GM10266 (cell line): ENCODE measurements at regions not wholly inside any gene's neighbourhood (a gene's known extent, or its start where the extent isn't known, plus 50 kb on each side); places are given as distances from the start of the nearest gene placed in this dataset.

ENCODE experiments used
- DNase-seq: peaks from one replicate; pipeline ENCODE4 v3.0.0; 2012; ENCODE audit errors: extremely low spot score
- TF ChIP-seq, protein P1 (sequence below): IDR thresholded peaks from 2 replicates; pipeline ENCODE4 v1.5.1; 2012; ENCODE audit warnings: mild to moderate bottlenecking, low read depth; ENCODE audit not compliant: control insufficient read depth, insufficient read depth; ENCODE audit errors: missing control alignments

- DNase-seq: no peak
- TF ChIP-seq, protein P1, sequence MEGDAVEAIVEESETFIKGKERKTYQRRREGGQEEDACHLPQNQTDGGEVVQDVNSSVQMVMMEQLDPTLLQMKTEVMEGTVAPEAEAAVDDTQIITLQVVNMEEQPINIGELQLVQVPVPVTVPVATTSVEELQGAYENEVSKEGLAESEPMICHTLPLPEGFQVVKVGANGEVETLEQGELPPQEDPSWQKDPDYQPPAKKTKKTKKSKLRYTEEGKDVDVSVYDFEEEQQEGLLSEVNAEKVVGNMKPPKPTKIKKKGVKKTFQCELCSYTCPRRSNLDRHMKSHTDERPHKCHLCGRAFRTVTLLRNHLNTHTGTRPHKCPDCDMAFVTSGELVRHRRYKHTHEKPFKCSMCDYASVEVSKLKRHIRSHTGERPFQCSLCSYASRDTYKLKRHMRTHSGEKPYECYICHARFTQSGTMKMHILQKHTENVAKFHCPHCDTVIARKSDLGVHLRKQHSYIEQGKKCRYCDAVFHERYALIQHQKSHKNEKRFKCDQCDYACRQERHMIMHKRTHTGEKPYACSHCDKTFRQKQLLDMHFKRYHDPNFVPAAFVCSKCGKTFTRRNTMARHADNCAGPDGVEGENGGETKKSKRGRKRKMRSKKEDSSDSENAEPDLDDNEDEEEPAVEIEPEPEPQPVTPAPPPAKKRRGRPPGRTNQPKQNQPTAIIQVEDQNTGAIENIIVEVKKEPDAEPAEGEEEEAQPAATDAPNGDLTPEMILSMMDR: no peak
These were observed 237.2 kb downstream of the FAT4 start for GRCh38 chr4:125551967-125552366.

GRCh38 chr4:125572601-125573000 is 257.8 kb downstream of the FAT4 start:
- no peak for DNase-seq
- TF ChIP-seq, protein P1: no peak

DNA sequence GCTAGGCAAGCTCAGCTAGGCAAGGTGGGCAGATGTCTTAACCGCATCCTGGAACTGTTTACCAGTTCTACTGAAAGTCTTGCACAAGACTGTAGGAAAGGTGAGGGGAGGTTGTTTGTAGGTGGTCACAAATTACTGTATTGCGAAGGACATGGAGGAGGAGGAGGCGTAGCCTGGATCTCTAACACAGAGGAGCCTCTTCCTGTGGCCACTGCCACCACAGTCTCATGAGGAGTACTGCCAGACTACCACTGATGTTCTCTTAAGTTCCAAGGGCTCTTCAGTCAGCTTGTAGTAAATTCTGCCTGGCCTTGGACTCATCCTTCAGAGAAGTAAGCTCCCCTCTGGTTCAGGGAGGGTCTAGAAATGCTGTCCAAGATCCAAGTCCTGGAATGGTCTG is 258.6 kb downstream of the FAT4 start:
- TF ChIP-seq, protein P1: no peak
- DNase-seq: no peak

- TF ChIP-seq, protein P1: no peak
- DNase-seq: no peak
These were observed 259.0 kb downstream of the FAT4 start for GRCh38 chr4:125573786-125574185.

DNA sequence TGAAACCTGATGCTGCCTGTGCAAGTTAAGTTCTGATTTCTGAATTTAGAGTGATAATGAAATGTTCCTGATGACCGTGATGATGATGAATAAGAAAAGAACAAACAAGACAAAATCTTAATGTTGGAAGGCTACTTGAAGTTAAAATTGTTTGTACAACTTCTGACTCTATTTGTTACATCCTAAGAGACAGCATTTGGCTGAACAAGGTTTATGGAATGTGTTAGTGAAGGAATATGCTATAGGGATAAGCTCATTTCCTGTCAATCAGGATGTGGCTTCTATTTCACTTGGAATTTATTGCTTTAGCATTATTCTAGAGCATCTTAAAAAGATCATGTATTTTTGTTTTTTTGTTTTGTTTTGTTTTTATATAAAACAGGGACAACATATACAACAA is 267.5 kb downstream of the FAT4 start:
- DNase-seq: no peak
- TF ChIP-seq, protein P1: no peak

- no peak for DNase-seq
- TF ChIP-seq, protein P1: no peak
These were observed 275.4 kb downstream of the FAT4 start for GRCh38 chr4:125590158-125590557.

GRCh38 chr4:125591290-125591689 is 276.5 kb downstream of the FAT4 start:
- DNase-seq: no peak
- TF ChIP-seq, protein P1: no peak
